ENCODE measurements at regions not wholly inside any gene's neighbourhood (a gene's known extent, or its start where the extent isn't known, plus 50 kb on each side); places are given as distances from the start of the nearest gene placed in this dataset.
"Not testable (repeated sequence)": the region's sequence is repeated elsewhere in the genome, so short reads cannot be mapped to it uniquely, and the experiment has no call there.

DNA sequence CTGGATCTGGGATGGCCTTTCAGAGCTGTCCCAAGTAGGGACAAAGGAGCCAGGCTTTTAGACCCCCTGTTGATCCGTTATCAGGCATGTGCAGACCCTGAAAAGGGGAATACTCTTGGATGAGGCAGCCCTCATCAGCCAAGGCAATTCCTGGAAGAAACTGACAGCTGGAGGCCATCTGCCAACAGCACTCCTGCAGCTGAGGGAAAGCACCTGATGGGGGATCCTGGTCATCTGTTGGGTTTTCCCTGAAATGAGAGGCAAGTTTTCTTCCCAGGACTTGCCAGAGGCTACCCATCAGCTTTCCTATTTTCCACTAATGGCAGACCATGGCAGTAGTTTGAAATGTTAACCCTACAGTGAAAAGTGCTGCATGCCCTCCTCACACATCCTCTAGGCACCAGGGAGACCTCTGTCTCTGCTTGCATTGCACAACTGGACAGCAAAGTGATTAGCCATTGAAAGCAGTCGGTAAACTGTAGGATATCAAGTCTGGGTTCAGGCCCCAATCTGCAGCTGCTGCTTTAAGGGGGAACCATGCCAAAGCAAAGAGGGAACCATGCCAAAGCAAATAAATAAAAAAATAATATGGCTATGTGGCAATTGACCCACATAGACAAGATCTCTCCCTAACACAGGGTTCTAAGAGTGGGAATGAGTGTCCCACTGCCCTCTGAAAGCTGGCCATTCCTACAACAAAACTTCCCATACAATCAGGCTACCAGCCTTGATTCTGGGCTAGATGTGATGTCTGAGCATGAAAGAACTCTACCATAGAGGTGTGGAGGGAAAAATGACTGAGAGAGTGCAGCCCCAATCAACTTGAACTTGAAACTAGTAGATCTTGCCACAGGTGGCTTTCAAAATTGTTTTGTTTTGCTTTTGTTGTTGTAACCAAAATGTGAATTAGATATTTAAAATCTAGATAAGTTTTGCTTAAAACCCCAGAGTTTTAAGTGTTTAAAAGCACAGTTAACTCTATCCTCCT lies 232.0 kb upstream of the STT3B start:
- DNase-seq, result no peak

- no peak for DNase-seq
These were observed 230.4 kb upstream of the STT3B start for GRCh38 chr3:31302343-31302742.

GRCh38 chr3:31305340-31305739 lies 227.4 kb upstream of the STT3B start:
- no peak for DNase-seq

DNA sequence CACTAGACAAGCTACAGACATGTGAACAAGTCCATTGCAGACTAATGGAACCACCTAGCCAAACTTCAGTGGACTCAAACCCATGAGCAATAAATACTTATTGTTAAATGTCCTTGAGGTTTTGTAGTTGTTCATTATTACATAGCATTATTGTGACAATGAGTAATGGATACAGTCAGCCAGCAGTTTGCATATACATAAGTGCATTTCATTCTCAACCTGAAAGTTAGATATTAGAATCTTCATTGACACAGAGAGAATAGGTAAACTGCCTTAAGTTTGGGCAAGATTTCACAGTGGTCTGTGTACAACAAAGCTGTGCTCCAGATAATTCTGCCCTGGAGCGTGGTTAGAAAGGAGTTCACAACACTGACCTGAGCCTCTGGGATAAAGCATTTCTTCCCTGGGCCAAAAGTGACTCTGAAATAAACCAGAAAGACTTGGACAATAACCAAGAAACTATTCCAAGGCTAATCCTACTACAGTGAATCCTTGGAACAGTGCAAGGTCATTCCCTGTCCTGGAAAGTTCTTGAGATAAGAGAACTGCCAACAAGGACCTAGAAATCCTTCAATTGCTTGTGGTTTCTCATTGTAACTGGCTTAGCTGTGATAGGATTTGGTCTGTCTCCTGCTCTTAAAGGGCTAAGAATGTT lies 225.5 kb upstream of the STT3B start:
- no peak for DNase-seq

DNA sequence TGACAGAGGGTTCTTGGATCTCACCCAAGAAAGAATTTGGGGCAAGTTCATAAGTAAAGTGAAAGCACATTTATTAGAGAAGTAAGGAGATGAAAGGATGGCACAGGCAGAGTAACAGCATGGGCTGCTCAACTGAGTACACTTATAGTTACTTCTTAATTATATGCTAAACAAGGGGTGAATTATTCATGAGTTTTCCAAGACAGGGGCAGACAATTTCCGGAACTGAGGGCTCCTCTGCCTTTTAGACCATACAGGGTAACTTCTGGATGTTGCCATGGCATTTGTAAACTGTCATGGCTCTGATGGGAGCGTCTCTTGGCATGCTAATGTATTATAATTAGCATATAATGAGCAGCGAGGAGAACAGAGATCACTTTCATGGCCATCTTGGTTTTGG lies 221.2 kb upstream of the STT3B start:
- DNase-seq, result no peak

- no peak for DNase-seq
These were observed 220.3 kb upstream of the STT3B start for GRCh38 chr3:31312400-31312799.

DNA sequence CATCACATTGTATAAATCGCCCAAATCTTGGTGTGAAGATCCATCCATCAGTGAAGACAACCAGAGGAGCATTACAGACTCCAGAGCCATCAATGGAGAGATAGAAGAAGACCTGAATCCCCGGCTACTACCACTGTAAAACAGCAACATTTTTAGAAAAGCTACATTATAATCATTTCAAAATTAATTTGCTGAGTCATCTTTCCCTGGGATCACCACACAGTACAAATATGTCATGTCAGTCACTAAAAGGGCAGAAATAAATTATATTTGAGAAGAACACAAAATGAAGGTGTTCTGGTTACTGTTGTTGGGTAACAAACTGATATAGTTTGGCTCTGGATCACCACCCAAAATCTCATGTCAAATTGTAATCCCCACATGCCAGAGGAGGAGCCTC lies 218.5 kb upstream of the STT3B start:
- DNase-seq, result no peak

GRCh38 chr3:31319332-31319731 lies 213.4 kb upstream of the STT3B start:
- no peak for DNase-seq

- DNase-seq, result no peak
These were observed 211.1 kb upstream of the STT3B start for GRCh38 chr3:31321620-31322019.

- no peak for DNase-seq
These were observed 210.3 kb upstream of the STT3B start for GRCh38 chr3:31322460-31322859.

GRCh38 chr3:31327826-31328357 lies 204.8 kb upstream of the STT3B start:
- DNase-seq, result not testable (repeated sequence)

- no peak for DNase-seq
These were observed 201.4 kb upstream of the STT3B start for GRCh38 chr3:31331278-31331677.

GRCh38 chr3:31341130-31341529 lies 191.6 kb upstream of the STT3B start:
- no peak for DNase-seq

GRCh38 chr3:31343075-31343474 lies 189.7 kb upstream of the STT3B start:
- DNase-seq, result no peak

- DNase-seq, result no peak
These were observed 187.1 kb upstream of the STT3B start for GRCh38 chr3:31345581-31345980.

DNA sequence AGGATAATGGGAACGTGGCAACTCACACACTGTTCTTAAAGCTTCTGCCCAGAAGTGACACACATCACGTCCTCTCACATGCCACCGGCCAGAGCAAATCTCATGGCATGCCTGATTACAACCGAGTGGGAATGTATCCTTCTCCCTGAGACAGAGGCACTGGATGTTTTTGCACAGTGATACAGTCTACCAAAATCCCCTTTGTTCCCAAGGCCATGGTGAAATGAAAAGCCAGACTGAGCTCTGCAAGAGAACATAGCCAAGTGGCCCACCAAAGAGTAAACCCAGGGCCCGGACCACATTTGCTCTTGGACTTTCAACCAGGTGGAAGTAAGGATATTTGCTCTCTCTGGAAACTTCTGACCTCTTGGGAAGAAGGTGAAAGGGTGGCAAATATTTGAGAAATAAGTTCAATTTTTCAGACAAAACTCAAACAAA lies 186.2 kb upstream of the STT3B start:
- DNase-seq, result no peak

GRCh38 chr3:31349001-31349748 lies 183.6 kb upstream of the STT3B start:
- no peak for DNase-seq

DNA sequence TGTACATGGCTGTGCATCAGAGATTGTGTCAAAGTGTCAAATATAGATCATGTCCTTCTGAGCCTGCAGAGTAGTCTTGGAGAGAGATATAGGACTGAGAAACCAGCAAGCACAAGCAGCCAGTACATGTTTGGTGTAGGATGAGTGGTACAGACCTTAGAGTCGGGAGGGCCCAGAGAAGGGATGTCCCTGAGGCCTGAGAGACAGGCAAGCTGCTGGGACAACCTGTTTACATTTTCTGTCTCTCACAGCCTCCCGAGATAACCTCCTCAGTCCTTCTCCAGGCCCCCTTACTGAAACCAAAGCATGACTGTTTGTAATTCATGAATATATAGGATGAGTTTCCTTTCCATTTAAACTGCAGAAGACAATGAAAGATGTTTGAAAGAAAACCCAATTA lies 182.4 kb upstream of the STT3B start:
- DNase-seq, result no peak

GRCh38 chr3:31352331-31352730 lies 180.4 kb upstream of the STT3B start:
- no peak for DNase-seq

DNA sequence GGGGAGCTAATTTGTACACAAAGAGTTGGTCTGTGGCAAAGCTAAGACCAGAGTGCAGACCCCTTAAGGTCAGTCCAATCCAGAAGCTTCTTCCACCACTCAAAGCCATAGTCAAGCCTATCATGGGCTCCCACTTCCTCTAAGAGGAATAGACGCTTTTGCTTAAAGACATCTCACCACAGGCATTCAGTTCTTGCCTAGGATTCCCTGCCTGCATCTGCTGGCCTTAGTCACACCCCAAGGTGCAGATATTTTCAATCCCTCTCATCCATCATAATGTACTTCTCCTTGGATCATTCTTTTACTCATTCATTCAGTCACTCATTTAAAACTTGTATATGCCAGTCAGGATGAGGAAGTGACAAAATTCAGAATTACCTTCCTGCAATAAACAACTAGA lies 179.6 kb upstream of the STT3B start:
- DNase-seq, result no peak

- DNase-seq, result no peak
These were observed 178.4 kb upstream of the STT3B start for GRCh38 chr3:31354373-31354772.

- no peak for DNase-seq
These were observed 176.9 kb upstream of the STT3B start for GRCh38 chr3:31355807-31356206.

- no peak for DNase-seq
These were observed 175.8 kb upstream of the STT3B start for GRCh38 chr3:31356941-31357340.
